ENCODE measurements at regions not wholly inside any gene's neighbourhood (a gene's known extent, or its start where the extent isn't known, plus 50 kb on each side); places are given as distances from the start of the nearest gene placed in this dataset.

DNA sequence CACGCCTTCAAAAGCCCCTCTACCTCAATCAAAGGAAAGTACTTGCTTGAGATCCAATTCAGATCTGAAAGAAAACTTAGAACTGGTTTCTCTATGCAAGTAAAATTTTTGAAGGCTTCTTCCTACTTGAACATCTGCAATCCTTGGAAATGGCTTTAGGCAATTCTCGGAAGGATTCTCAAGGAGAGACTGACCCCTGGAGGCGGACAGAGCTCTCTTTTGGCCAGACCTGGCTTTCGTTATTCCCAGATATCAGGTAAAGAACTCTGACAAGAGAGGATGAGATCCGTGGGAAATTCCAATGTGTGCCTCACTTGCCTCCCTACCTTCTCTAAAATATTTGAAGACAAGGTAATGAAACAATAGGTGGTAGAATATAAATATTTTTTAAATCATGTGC, 670.3 kb upstream of the FAM241A start:
- Mint-ChIP-seq H3K27me3 (ENCODE audit: low read depth) (peaks cover 13% of the 10 kb centered on the region), H3K9me3 (ENCODE audit: low read depth) (peaks cover 1% of the 10 kb centered on the region), H3K36me3 (ENCODE audit: low read depth) (no peaks in the 10 kb centered on the region), H3K4me3 (ENCODE audit: unreplicated experiment) (no peak overlapping the region), H3K4me1 (ENCODE audit: low read depth) (no peaks in the 10 kb centered on the region), H3K27ac (ENCODE audit: unreplicated experiment) (no peak overlapping the region)
- DNase-seq (ENCODE audit: low spot score) = no peak
- TF ChIP-seq, protein P1, sequence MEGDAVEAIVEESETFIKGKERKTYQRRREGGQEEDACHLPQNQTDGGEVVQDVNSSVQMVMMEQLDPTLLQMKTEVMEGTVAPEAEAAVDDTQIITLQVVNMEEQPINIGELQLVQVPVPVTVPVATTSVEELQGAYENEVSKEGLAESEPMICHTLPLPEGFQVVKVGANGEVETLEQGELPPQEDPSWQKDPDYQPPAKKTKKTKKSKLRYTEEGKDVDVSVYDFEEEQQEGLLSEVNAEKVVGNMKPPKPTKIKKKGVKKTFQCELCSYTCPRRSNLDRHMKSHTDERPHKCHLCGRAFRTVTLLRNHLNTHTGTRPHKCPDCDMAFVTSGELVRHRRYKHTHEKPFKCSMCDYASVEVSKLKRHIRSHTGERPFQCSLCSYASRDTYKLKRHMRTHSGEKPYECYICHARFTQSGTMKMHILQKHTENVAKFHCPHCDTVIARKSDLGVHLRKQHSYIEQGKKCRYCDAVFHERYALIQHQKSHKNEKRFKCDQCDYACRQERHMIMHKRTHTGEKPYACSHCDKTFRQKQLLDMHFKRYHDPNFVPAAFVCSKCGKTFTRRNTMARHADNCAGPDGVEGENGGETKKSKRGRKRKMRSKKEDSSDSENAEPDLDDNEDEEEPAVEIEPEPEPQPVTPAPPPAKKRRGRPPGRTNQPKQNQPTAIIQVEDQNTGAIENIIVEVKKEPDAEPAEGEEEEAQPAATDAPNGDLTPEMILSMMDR (IDR thresholded peaks at IDR 0.05) = peak; percentile 79

DNA sequence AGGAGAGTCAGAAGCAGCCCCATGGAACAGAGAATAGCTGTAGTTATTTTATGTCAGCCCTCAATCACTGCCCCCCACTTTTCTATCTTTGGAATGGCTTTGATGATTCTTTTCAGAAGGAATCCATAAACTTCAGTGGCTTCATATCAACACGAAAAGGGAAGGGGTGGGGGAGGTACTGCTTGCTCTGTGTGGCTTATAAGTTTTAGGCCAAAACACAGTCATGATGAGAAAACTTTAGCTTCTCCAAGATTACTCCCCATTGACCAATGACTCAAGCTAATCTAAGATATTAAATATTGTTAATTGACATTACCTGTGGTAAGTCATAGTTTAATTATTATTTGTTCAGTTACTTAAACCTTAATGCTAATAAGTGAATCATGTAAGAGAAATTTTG, 669.6 kb upstream of the FAM241A start:
- H3K9me3 Mint-ChIP-seq (ENCODE audit: low read depth) = no peaks in the 10 kb centered on the region
- TF ChIP-seq, protein P1 (IDR thresholded peaks at IDR 0.05) = no peak
- DNase-seq (ENCODE audit: low spot score) = no peak
- no peak overlapping the region for H3K4me3 Mint-ChIP-seq (ENCODE audit: unreplicated experiment)
- no peaks in the 10 kb centered on the region for H3K36me3 Mint-ChIP-seq (ENCODE audit: low read depth)
- no peak overlapping the region for H3K27ac Mint-ChIP-seq (ENCODE audit: unreplicated experiment)
- peaks cover 13% of the 10 kb centered on the region for H3K27me3 Mint-ChIP-seq (ENCODE audit: low read depth)
- H3K4me1 Mint-ChIP-seq (ENCODE audit: low read depth) = no peaks in the 10 kb centered on the region

DNA sequence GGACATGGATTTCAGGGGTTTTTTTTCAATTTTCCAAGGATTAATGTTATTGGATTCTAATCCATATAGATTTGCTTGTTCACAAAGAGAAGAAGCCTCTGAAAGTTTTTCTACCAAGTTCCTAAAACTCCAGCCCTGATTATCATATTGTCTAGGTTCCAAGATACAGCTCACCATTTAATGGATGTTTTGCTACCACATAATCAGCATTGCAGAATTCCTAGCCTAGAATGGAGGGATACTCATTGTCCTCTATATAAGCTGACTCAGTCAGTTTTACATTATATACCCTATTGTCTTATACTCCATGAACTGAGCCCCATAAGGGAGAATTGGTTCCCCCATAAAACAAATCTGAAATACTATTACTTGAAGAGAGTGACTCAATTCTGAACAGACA, 664.7 kb upstream of the FAM241A start:
- peaks cover 15% of the 10 kb centered on the region for H3K27me3 Mint-ChIP-seq (ENCODE audit: low read depth)
- H3K36me3 Mint-ChIP-seq (ENCODE audit: low read depth) = no peaks in the 10 kb centered on the region
- H3K4me1 Mint-ChIP-seq (ENCODE audit: low read depth) = no peaks in the 10 kb centered on the region

GRCh38 chr4:111483375-111484169, 661.7 kb upstream of the FAM241A start:
- no peaks in the 10 kb centered on the region for H3K4me1 Mint-ChIP-seq (ENCODE audit: low read depth)
- TF ChIP-seq, protein P1 (IDR thresholded peaks at IDR 0.05) = no peak
- H3K27ac Mint-ChIP-seq (ENCODE audit: unreplicated experiment) = no peak overlapping the region
- H3K27me3 Mint-ChIP-seq (ENCODE audit: low read depth) = peaks cover 9% of the 10 kb centered on the region
- DNase-seq (ENCODE audit: low spot score) = peak; percentile 72
- no peak overlapping the region for H3K4me3 Mint-ChIP-seq (ENCODE audit: unreplicated experiment)
- H3K36me3 Mint-ChIP-seq (ENCODE audit: low read depth) = no peaks in the 10 kb centered on the region
- peaks cover 5% of the 10 kb centered on the region for H3K9me3 Mint-ChIP-seq (ENCODE audit: low read depth)

More for the DNA sequence above, 664.7 kb upstream of the FAM241A start:
- H3K27ac Mint-ChIP-seq (ENCODE audit: unreplicated experiment) = no peak overlapping the region
- H3K4me3 Mint-ChIP-seq (ENCODE audit: unreplicated experiment) = no peak overlapping the region
- TF ChIP-seq, protein P1 (IDR thresholded peaks at IDR 0.05) = no peak
- DNase-seq (ENCODE audit: low spot score) = no peak
- no peaks in the 10 kb centered on the region for H3K9me3 Mint-ChIP-seq (ENCODE audit: low read depth)

- H3K4me3 Mint-ChIP-seq (ENCODE audit: unreplicated experiment) = no peak overlapping the region
- no peak overlapping the region for H3K27ac Mint-ChIP-seq (ENCODE audit: unreplicated experiment)
Measured at GRCh38 chr4:111492496-111492895, 652.8 kb upstream of the FAM241A start.

More at GRCh38 chr4:111492496-111492895, 652.8 kb upstream of the FAM241A start:
- H3K9me3 Mint-ChIP-seq (ENCODE audit: low read depth) = peaks cover 6% of the 10 kb centered on the region
- peaks cover 26% of the 10 kb centered on the region for H3K4me1 Mint-ChIP-seq (ENCODE audit: low read depth)
- TF ChIP-seq, protein P1 (IDR thresholded peaks at IDR 0.05) = no peak
- peaks cover 11% of the 10 kb centered on the region for H3K27me3 Mint-ChIP-seq (ENCODE audit: low read depth)
- no peaks in the 10 kb centered on the region for H3K36me3 Mint-ChIP-seq (ENCODE audit: low read depth)
- DNase-seq (ENCODE audit: low spot score) = no peak
